DOHH2 (cell line): ENCODE measurements at regions not wholly inside any gene's neighbourhood (a gene's known extent, or its start where the extent isn't known, plus 50 kb on each side); places are given as distances from the start of the nearest gene placed in this dataset.

Experiments
- H3F3A ChIP-seq: fragments of 200-600 bp; sonication (generic), shearing (Covaris generic); 2 replicates; pipeline ENCODE4 v1.6.0; 2016; ENCODE audit warnings: antibody characterized with exemption, mild to moderate bottlenecking; ENCODE audit not compliant: control insufficient read depth, insufficient read depth
- H3K27ac ChIP-seq: fragments of 200-600 bp; sonication (generic); 2 replicates; pipeline ENCODE4 v1.5.1; 2014; ENCODE audit warnings: low read depth, mild to moderate bottlenecking, low read length, moderate library complexity
- H3K27me3 ChIP-seq: fragments of 200-600 bp; sonication (generic); 2 replicates; pipeline ENCODE4 v1.6.1; 2014; ENCODE audit warnings: mild to moderate bottlenecking, low read length, mixed read lengths; ENCODE audit not compliant: control insufficient read depth
- H3K36me3 ChIP-seq: fragments of 200-600 bp; sonication (generic); 2 replicates; pipeline ENCODE4 v1.6.1; 2014; ENCODE audit warnings: mild to moderate bottlenecking, low read length, moderate library complexity, mixed read lengths; ENCODE audit not compliant: control insufficient read depth
- H3K4me1 ChIP-seq: fragments of 200-600 bp; sonication (generic); 2 replicates; pipeline ENCODE4 v1.6.1; 2014; ENCODE audit warnings: mild to moderate bottlenecking, low read length, mixed read lengths; ENCODE audit not compliant: control insufficient read depth
- H3K4me2 ChIP-seq: fragments of 200-600 bp; sonication (generic); 2 replicates; pipeline ENCODE4 v1.6.0; 2014; ENCODE audit warnings: mild to moderate bottlenecking, low read length, moderate library complexity
- H3K4me3 ChIP-seq: fragments of 200-600 bp; sonication (generic); 2 replicates; pipeline ENCODE4 v1.5.1; 2014; ENCODE audit warnings: mild to moderate bottlenecking, low read length, mixed read lengths
- H3K79me2 ChIP-seq: fragments of 200-600 bp; sonication (generic); 2 replicates; pipeline ENCODE4 v1.6.1; 2014; ENCODE audit warnings: mild to moderate bottlenecking, low read length, mixed read lengths; ENCODE audit not compliant: control insufficient read depth
- H3K9me2 ChIP-seq: fragments of 200-600 bp; sonication (generic); replicated peaks from 2 replicates; pipeline ENCODE4 v1.6.1; 2014; ENCODE audit warnings: mild to moderate bottlenecking, low read length, mixed read lengths; ENCODE audit not compliant: control insufficient read depth
- H3K9me3 ChIP-seq: fragments of 200-600 bp; sonication (generic); 2 replicates; pipeline ENCODE4 v1.6.1; 2014; ENCODE audit warnings: antibody characterized with exemption, low read length, mixed read lengths; ENCODE audit not compliant: control insufficient read depth, insufficient read depth
- H4K20me1 ChIP-seq: fragments of 200-600 bp; sonication (generic); 2 replicates; pipeline ENCODE4 v1.6.0; 2014; ENCODE audit warnings: low read depth, mild to moderate bottlenecking, antibody characterized with exemption, low read length, moderate library complexity; ENCODE audit not compliant: control insufficient read depth, insufficient read depth
- EZH2phosphoT487 ChIP-seq: fragments of 200-600 bp; sonication (generic); IDR thresholded peaks from 2 replicates; pipeline ENCODE4 v1.6.1; 2017; ENCODE audit warnings: borderline replicate concordance, mild to moderate bottlenecking, antibody characterized with exemption, low read length, moderate library complexity, mixed read lengths
- TF ChIP-seq, protein P1 (sequence below): fragments of 200-600 bp; sonication (generic); IDR thresholded peaks from one replicate; pipeline ENCODE4 v1.5.1; 2014; ENCODE audit warnings: antibody characterized with exemption, mild to moderate bottlenecking, low read depth, low read length; ENCODE audit not compliant: poor library complexity, severe bottlenecking

DNA sequence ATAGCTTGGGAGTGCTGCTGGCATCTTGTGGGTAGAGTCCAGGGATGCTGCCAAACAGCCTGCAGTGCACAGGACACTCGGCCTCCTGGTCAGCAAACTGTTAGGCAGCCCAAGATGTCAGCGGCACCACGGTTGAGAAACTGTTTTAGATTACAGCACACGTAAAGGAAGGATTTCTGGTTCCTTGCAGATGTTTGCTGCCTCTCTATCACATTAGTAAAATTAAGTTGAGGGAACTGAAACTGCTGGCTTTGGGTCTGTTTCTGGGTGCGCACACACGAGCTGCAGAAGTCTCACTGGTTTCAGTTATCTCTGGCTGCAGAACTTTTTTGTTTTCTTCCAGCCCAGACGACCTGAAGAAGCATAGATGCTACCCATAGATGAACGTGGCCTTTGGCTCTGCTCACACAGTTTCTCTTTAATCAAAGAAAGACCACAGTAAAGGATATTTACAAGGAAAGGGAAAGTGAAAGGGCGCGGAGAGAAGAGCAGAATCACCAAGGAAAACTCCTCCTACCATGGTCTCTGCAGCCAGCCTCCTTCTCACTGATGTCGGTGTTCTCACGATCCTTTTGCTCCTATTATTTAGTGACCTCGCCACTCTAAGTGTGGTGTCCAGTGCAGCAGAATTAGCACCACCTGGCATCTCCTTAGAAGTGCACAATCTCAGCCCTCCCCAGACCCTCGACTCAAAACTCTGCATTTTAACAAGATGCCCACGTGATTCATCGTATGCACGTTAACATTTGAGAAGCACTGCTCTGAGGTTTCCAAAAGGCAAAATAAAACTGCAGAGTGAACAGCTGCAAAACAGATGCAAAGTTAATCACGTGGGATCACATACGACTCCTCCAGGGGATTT is 50.6 kb upstream of the AKAP13 start:
- Histone ChIP-seq H3K4me3 (peak overlapping the region; percentile 69), H3K9me2 (no peaks in the 10 kb centered on the region), H3F3A (peaks cover 25% of the 10 kb centered on the region), H3K79me2 (peaks cover 14% of the 10 kb centered on the region), H3K36me3 (peaks cover 6% of the 10 kb centered on the region; the same call in 1 of the 2 replicates), H3K4me2 (peak overlapping the region; percentile 94), H3K4me1 (peaks cover 71% of the 10 kb centered on the region), H3K27ac (peak overlapping the region; percentile 95), H3K27me3 (no peaks in the 10 kb centered on the region), H3K9me3 (no peaks in the 10 kb centered on the region), H4K20me1 (no peaks in the 10 kb centered on the region)
- no peak for TF ChIP-seq EZH2phosphoT487
- TF ChIP-seq, protein P1, sequence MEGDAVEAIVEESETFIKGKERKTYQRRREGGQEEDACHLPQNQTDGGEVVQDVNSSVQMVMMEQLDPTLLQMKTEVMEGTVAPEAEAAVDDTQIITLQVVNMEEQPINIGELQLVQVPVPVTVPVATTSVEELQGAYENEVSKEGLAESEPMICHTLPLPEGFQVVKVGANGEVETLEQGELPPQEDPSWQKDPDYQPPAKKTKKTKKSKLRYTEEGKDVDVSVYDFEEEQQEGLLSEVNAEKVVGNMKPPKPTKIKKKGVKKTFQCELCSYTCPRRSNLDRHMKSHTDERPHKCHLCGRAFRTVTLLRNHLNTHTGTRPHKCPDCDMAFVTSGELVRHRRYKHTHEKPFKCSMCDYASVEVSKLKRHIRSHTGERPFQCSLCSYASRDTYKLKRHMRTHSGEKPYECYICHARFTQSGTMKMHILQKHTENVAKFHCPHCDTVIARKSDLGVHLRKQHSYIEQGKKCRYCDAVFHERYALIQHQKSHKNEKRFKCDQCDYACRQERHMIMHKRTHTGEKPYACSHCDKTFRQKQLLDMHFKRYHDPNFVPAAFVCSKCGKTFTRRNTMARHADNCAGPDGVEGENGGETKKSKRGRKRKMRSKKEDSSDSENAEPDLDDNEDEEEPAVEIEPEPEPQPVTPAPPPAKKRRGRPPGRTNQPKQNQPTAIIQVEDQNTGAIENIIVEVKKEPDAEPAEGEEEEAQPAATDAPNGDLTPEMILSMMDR, result no peak
